SU-DHL-6 (cell line): ENCODE measurements at regions not wholly inside any gene's neighbourhood (a gene's known extent, or its start where the extent isn't known, plus 50 kb on each side); places are given as distances from the start of the nearest gene placed in this dataset.

ENCODE experiments used
- H2AFZ ChIP-seq: fragments of 200-600 bp; sonication (generic); 2 replicates; pipeline ENCODE4 v1.6.1; 2014; ENCODE audit warnings: low read depth, mild to moderate bottlenecking, moderate library complexity, mixed read lengths, antibody characterized with exemption, low read length; ENCODE audit not compliant: severe bottlenecking
- H3F3A ChIP-seq: fragments of 200-600 bp; shearing (Covaris generic); 2 replicates; pipeline ENCODE4 v1.6.0; 2016; ENCODE audit warnings: antibody characterized with exemption, mild to moderate bottlenecking; ENCODE audit not compliant: insufficient read depth
- H3K27ac ChIP-seq: fragments of 200-600 bp; sonication (generic); 2 replicates; pipeline ENCODE4 v1.5.1; 2016; ENCODE audit warnings: low read depth, mild to moderate bottlenecking, low read length, moderate library complexity, mixed read lengths
- H3K27me3 ChIP-seq: fragments of 200-600 bp; sonication (generic), shearing (Covaris generic); 2 replicates; pipeline ENCODE4 v1.6.0; 2014; ENCODE audit warnings: mild to moderate bottlenecking, low read length
- H3K36me3 ChIP-seq: fragments of 200-600 bp; sonication (generic); 2 replicates; pipeline ENCODE4 v1.6.1; 2014; ENCODE audit warnings: mild to moderate bottlenecking, low read length, mixed read lengths
- H3K4me2 ChIP-seq: fragments of 300-600, 200-600 bp; shearing (Covaris generic), sonication (generic); 2 replicates; pipeline ENCODE4 v1.6.0; 2014; ENCODE audit warnings: low read length, low read depth, mild to moderate bottlenecking; ENCODE audit not compliant: poor library complexity, severe bottlenecking
- H3K4me3 ChIP-seq: fragments of 200-600 bp; sonication (generic); 2 replicates; pipeline ENCODE4 v1.5.1; 2014; ENCODE audit warnings: antibody characterized with exemption, low read length, mild to moderate bottlenecking, mixed read lengths; ENCODE audit not compliant: insufficient read depth, poor library complexity, severe bottlenecking
- H3K79me2 ChIP-seq: fragments of 200-600 bp; sonication (generic); 2 replicates; pipeline ENCODE4 v1.6.1; 2014; ENCODE audit warnings: mild to moderate bottlenecking, low read length, moderate library complexity; ENCODE audit not compliant: insufficient read depth
- H3K9ac ChIP-seq: fragments of 200-600 bp; sonication (generic); 2 replicates; pipeline ENCODE4 v1.7.0; 2014; ENCODE audit warnings: mild to moderate bottlenecking, low read length
- H3K9me2 ChIP-seq: fragments of 200-600 bp; sonication (generic); replicated peaks from 2 replicates; pipeline ENCODE4 v1.6.1; 2014; ENCODE audit warnings: low read length; ENCODE audit not compliant: insufficient read depth
- H3K9me3 ChIP-seq: fragments of 200-600 bp; sonication (generic); 2 replicates; pipeline ENCODE4 v1.6.1; 2014; ENCODE audit warnings: low read length, mixed read lengths; ENCODE audit not compliant: insufficient read depth
- H4K20me1 ChIP-seq: fragments of 200-600 bp; sonication (generic); 2 replicates; pipeline ENCODE4 v1.6.1; 2014; ENCODE audit warnings: low read depth, mild to moderate bottlenecking, antibody characterized with exemption, low read length, moderate library complexity, mixed read lengths
- EZH2phosphoT487 ChIP-seq: fragments of 200-600 bp; sonication (generic), shearing (Covaris generic); conservative IDR thresholded peaks from 2 replicates; pipeline ENCODE4 v1.6.1; 2018; ENCODE audit warnings: mild to moderate bottlenecking, antibody characterized with exemption, low read length, moderate library complexity, mixed read lengths
- TF ChIP-seq, protein P1 (sequence below): fragments of 200-600 bp; sonication (generic); IDR thresholded peaks from one replicate; pipeline ENCODE4 v1.5.1; 2017; ENCODE audit warnings: antibody characterized with exemption, mild to moderate bottlenecking, low read length, moderate library complexity; ENCODE audit not compliant: insufficient read depth, poor library complexity, severe bottlenecking

DNA sequence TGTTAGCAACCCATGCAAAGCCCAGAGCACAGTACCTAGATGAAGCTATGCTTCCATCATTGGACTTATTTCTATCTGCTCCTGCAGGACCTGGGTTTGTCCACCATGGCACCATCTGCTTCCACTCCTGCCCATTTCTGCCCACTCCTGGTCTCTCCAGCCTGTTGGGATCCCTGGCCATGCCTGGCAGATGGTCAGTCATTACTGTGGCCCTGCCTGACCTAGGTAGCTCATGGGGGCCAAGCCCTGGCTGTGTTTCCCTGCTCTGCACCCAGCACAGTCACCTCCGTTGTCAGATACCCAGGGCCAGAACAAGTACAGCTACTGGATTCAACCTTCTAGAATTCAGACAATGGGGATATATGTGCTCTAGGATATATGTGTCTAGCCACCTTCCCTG, 185.8 kb upstream of the TLE3 start:
- Histone ChIP-seq H3K27ac (no peak overlapping the region), H3K9ac (no peak overlapping the region), H3K36me3 (no peaks in the 10 kb centered on the region), H3K9me3 (no peaks in the 10 kb centered on the region), H3K4me2 (no peak overlapping the region), H3K9me2 (no peaks in the 10 kb centered on the region), H3K27me3 (no peaks in the 10 kb centered on the region), H3K4me3 (no peak overlapping the region), H3K79me2 (no peaks in the 10 kb centered on the region), H3F3A (no peaks in the 10 kb centered on the region), H2AFZ (no peak overlapping the region), H4K20me1 (no peaks in the 10 kb centered on the region)
- TF ChIP-seq, protein P1, sequence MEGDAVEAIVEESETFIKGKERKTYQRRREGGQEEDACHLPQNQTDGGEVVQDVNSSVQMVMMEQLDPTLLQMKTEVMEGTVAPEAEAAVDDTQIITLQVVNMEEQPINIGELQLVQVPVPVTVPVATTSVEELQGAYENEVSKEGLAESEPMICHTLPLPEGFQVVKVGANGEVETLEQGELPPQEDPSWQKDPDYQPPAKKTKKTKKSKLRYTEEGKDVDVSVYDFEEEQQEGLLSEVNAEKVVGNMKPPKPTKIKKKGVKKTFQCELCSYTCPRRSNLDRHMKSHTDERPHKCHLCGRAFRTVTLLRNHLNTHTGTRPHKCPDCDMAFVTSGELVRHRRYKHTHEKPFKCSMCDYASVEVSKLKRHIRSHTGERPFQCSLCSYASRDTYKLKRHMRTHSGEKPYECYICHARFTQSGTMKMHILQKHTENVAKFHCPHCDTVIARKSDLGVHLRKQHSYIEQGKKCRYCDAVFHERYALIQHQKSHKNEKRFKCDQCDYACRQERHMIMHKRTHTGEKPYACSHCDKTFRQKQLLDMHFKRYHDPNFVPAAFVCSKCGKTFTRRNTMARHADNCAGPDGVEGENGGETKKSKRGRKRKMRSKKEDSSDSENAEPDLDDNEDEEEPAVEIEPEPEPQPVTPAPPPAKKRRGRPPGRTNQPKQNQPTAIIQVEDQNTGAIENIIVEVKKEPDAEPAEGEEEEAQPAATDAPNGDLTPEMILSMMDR: no peak
- no peak for TF ChIP-seq EZH2phosphoT487

GRCh38 chr15:70281811-70282307, 184.1 kb upstream of the TLE3 start:
- Histone ChIP-seq H3K27me3 (no peaks in the 10 kb centered on the region), H3K4me3 (no peak overlapping the region), H3F3A (no peaks in the 10 kb centered on the region), H3K36me3 (no peaks in the 10 kb centered on the region), H3K9me3 (no peaks in the 10 kb centered on the region), H3K9ac (no peak overlapping the region), H3K4me2 (no peak overlapping the region), H3K79me2 (no peaks in the 10 kb centered on the region), H3K9me2 (no peaks in the 10 kb centered on the region), H2AFZ (peak overlapping the region; percentile 24), H4K20me1 (no peaks in the 10 kb centered on the region), H3K27ac (no peak overlapping the region)
- no peak for TF ChIP-seq EZH2phosphoT487
- TF ChIP-seq, protein P1: no peak

DNA sequence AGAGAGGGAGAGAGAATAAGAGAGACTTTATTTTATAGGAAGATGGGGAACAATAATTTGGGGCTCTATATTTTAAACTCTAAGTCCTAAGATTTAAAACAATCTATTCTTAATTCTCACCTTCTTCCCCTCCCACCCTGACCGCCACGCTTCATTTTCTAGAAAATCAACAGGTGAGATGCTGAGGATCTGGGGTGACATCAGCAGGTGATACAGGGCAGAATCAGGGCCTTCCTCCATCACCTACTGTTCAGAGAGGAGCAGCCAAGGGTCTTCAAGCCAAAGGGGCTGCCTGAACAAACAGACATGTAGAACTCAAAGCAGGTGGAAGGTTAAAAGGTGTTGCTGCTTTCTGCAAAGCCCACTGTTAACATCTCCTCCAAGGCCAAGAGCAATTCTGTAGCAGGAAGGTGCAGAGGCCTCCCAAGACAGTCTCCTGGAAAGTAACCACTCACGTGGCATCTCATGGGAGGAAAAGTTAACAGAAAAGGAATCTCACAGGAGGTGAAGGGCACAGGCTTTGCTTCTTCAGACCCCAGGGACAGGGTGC, 183.6 kb upstream of the TLE3 start:
- H3K9me2 ChIP-seq: no peaks in the 10 kb centered on the region
- no peak overlapping the region for H2AFZ ChIP-seq
- H3F3A ChIP-seq: no peaks in the 10 kb centered on the region
- no peaks in the 10 kb centered on the region for H3K79me2 ChIP-seq
- no peak overlapping the region for H3K9ac ChIP-seq
- no peak overlapping the region for H3K4me2 ChIP-seq
- H3K27me3 ChIP-seq: no peaks in the 10 kb centered on the region
- H4K20me1 ChIP-seq: no peaks in the 10 kb centered on the region
- no peaks in the 10 kb centered on the region for H3K9me3 ChIP-seq
- no peaks in the 10 kb centered on the region for H3K36me3 ChIP-seq
- no peak overlapping the region for H3K4me3 ChIP-seq
- no peak for TF ChIP-seq EZH2phosphoT487
- TF ChIP-seq, protein P1: no peak
- H3K27ac ChIP-seq: no peak overlapping the region
